ENCODE measurements at regions not wholly inside any gene's neighbourhood (a gene's known extent, or its start where the extent isn't known, plus 50 kb on each side); places are given as distances from the start of the nearest gene placed in this dataset.

GRCh38 chr5:158393457-158393856, 534.5 kb upstream of the CLINT1 start:
- Mint-ChIP-seq H3K9me3 (no peaks in the 10 kb centered on the region), H3K27me3 (ENCODE audit: low read depth) (no peaks in the 10 kb centered on the region), H3K36me3 (no peaks in the 10 kb centered on the region), H3K4me1 (no peaks in the 10 kb centered on the region), H3K4me3 (no peak overlapping the region), H3K27ac (no peak overlapping the region)
- ATAC-seq (no peak), DNase-seq (ENCODE audit: low spot score) (no peak)
- ChIA-PET CTCF (no interaction called here), POLR2A (no interaction called here)
- TF ChIP-seq, protein P1, sequence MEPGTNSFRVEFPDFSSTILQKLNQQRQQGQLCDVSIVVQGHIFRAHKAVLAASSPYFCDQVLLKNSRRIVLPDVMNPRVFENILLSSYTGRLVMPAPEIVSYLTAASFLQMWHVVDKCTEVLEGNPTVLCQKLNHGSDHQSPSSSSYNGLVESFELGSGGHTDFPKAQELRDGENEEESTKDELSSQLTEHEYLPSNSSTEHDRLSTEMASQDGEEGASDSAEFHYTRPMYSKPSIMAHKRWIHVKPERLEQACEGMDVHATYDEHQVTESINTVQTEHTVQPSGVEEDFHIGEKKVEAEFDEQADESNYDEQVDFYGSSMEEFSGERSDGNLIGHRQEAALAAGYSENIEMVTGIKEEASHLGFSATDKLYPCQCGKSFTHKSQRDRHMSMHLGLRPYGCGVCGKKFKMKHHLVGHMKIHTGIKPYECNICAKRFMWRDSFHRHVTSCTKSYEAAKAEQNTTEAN (CRISPR knock-in tag; IDR thresholded peaks at IDR 0.05), result no peak
- no peak for TF ChIP-seq SMAD3 (CRISPR knock-in tag; IDR thresholded peaks at IDR 0.05; ENCODE audit: borderline replicate concordance)
- TF ChIP-seq ATF2 (CRISPR knock-in tag; IDR thresholded peaks at IDR 0.05; ENCODE audit: borderline replicate concordance, low read depth), result no peak
- TF ChIP-seq FOXK1 (CRISPR knock-in tag; IDR thresholded peaks at IDR 0.05), result no peak
- TF ChIP-seq IRF2 (CRISPR knock-in tag; IDR thresholded peaks at IDR 0.05; ENCODE audit: borderline replicate concordance, low read depth), result no peak
- TF ChIP-seq, protein P2, sequence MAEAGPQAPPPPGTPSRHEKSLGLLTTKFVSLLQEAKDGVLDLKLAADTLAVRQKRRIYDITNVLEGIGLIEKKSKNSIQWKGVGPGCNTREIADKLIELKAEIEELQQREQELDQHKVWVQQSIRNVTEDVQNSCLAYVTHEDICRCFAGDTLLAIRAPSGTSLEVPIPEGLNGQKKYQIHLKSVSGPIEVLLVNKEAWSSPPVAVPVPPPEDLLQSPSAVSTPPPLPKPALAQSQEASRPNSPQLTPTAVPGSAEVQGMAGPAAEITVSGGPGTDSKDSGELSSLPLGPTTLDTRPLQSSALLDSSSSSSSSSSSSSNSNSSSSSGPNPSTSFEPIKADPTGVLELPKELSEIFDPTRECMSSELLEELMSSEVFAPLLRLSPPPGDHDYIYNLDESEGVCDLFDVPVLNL (CRISPR knock-in tag; IDR thresholded peaks at IDR 0.05; ENCODE audit: borderline replicate concordance, low read depth), result no peak
- TF ChIP-seq ZNF416 (CRISPR knock-in tag; IDR thresholded peaks at IDR 0.05), result no peak
- TF ChIP-seq, protein P3, sequence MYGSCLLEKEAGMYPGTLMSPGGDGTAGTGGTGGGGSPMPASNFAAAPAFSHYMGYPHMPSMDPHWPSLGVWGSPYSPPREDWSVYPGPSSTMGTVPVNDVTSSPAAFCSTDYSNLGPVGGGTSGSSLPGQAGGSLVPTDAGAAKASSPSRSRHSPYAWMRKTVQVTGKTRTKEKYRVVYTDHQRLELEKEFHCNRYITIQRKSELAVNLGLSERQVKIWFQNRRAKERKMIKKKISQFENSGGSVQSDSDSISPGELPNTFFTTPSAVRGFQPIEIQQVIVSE (CRISPR knock-in tag; IDR thresholded peaks at IDR 0.05; ENCODE audit: borderline replicate concordance), result no peak
- TF ChIP-seq, protein P4, sequence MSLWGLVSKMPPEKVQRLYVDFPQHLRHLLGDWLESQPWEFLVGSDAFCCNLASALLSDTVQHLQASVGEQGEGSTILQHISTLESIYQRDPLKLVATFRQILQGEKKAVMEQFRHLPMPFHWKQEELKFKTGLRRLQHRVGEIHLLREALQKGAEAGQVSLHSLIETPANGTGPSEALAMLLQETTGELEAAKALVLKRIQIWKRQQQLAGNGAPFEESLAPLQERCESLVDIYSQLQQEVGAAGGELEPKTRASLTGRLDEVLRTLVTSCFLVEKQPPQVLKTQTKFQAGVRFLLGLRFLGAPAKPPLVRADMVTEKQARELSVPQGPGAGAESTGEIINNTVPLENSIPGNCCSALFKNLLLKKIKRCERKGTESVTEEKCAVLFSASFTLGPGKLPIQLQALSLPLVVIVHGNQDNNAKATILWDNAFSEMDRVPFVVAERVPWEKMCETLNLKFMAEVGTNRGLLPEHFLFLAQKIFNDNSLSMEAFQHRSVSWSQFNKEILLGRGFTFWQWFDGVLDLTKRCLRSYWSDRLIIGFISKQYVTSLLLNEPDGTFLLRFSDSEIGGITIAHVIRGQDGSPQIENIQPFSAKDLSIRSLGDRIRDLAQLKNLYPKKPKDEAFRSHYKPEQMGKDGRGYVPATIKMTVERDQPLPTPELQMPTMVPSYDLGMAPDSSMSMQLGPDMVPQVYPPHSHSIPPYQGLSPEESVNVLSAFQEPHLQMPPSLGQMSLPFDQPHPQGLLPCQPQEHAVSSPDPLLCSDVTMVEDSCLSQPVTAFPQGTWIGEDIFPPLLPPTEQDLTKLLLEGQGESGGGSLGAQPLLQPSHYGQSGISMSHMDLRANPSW (CRISPR knock-in tag; conservative IDR thresholded peaks at IDR 0.05; ENCODE audit: low read depth), result no peak
- no peak for TF ChIP-seq ZNF138 (CRISPR knock-in tag; conservative IDR thresholded peaks at IDR 0.05)
- no peak for TF ChIP-seq ELF4 (CRISPR knock-in tag; IDR thresholded peaks at IDR 0.05; ENCODE audit: low read depth)
- TF ChIP-seq, protein P5, sequence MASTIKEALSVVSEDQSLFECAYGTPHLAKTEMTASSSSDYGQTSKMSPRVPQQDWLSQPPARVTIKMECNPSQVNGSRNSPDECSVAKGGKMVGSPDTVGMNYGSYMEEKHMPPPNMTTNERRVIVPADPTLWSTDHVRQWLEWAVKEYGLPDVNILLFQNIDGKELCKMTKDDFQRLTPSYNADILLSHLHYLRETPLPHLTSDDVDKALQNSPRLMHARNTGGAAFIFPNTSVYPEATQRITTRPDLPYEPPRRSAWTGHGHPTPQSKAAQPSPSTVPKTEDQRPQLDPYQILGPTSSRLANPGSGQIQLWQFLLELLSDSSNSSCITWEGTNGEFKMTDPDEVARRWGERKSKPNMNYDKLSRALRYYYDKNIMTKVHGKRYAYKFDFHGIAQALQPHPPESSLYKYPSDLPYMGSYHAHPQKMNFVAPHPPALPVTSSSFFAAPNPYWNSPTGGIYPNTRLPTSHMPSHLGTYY (CRISPR knock-in tag; IDR thresholded peaks at IDR 0.05), result no peak
- no peak for TF ChIP-seq USF2 (CRISPR knock-in tag; IDR thresholded peaks at IDR 0.05)
- TF ChIP-seq PRRX2 (CRISPR knock-in tag; IDR thresholded peaks at IDR 0.05), result no peak

DNA sequence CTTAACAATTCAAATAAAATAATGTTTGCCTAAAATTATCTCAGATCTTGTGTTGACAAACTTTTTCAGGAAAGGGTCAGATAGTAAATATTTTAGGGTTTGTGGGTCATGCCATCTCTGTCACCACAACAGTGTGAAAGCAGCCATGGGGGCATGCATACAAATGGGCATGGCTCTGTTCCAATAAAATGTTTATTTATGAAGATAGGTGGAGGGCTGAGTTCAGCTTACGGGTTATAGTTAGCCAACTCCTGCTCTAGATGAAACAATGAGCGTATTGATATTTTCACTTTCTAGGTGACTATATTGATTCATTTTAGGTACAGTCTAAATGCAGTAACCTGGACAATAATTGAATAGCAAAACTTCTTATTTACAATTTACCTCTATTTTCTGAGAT, 533.8 kb upstream of the CLINT1 start:
- Mint-ChIP-seq H3K36me3 (no peaks in the 10 kb centered on the region), H3K9me3 (no peaks in the 10 kb centered on the region), H3K4me1 (no peaks in the 10 kb centered on the region), H3K27me3 (ENCODE audit: low read depth) (no peaks in the 10 kb centered on the region), H3K4me3 (no peak overlapping the region), H3K27ac (no peak overlapping the region)
- ATAC-seq (no peak), DNase-seq (ENCODE audit: low spot score) (no peak)
- POLR2A ChIA-PET, result no interaction called here
- CTCF ChIA-PET, result no interaction called here
- no peak for TF ChIP-seq FOXP4 (CRISPR knock-in tag; IDR thresholded peaks at IDR 0.05)
- no peak for TF ChIP-seq ZNF219 (CRISPR knock-in tag; IDR thresholded peaks at IDR 0.05; ENCODE audit: borderline replicate concordance)
- TF ChIP-seq SOX15 (CRISPR knock-in tag; IDR thresholded peaks at IDR 0.05), result no peak
- no peak for TF ChIP-seq IRF1 (CRISPR knock-in tag; IDR thresholded peaks at IDR 0.05)
- TF ChIP-seq ZSCAN18 (CRISPR knock-in tag; IDR thresholded peaks at IDR 0.05), result no peak
- TF ChIP-seq FOXJ3 (CRISPR knock-in tag; IDR thresholded peaks at IDR 0.05; ENCODE audit: borderline replicate concordance), result no peak
- TF ChIP-seq NFE2L1 (CRISPR knock-in tag; IDR thresholded peaks at IDR 0.05), result no peak

Data from WTC11 (cell line).